Stimulated activated naive CD4-positive, alpha-beta T cell (primary cell): ENCODE measurements at regions not wholly inside any gene's neighbourhood (a gene's known extent, or its start where the extent isn't known, plus 50 kb on each side); places are given as distances from the start of the nearest gene placed in this dataset.
"Not testable (repeated sequence)": the region's sequence is repeated elsewhere in the genome, so short reads cannot be mapped to it uniquely, and the experiment has no call there.

Experiments
- DNase-seq, 6 experiments: peaks; one replicate each; lab custom pipeline; 2025; lab: John Stamatoyannopoulos, UW

- not testable (repeated sequence) for DNase-seq
Measured at GRCh38 chr15:31673263-31673662, 346.6 kb downstream of the KLF13 start.

- not testable (repeated sequence) for DNase-seq
Measured at GRCh38 chr15:31681529-31682259, 348.6 kb upstream of the CHRNA7 start.

- not testable (repeated sequence) for DNase-seq
Measured at GRCh38 chr15:31687088-31687487, 343.2 kb upstream of the CHRNA7 start.

- not testable (repeated sequence) for DNase-seq
Measured at GRCh38 chr15:31696509-31696908, 333.8 kb upstream of the CHRNA7 start.

GRCh38 chr15:31705076-31705678, 325.1 kb upstream of the CHRNA7 start:
- DNase-seq, result not testable (repeated sequence)

GRCh38 chr15:31707944-31708702, 322.2 kb upstream of the CHRNA7 start:
- not testable (repeated sequence) for DNase-seq

GRCh38 chr15:31708703-31709327, 321.5 kb upstream of the CHRNA7 start:
- DNase-seq, result not testable (repeated sequence)

GRCh38 chr15:31709479-31709878, 320.8 kb upstream of the CHRNA7 start:
- DNase-seq, result not testable (repeated sequence)

- not testable (repeated sequence) for DNase-seq
Measured at GRCh38 chr15:31710806-31711205, 319.5 kb upstream of the CHRNA7 start.

- not testable (repeated sequence) for DNase-seq
Measured at GRCh38 chr15:31715208-31715607, 315.1 kb upstream of the CHRNA7 start.

- not testable (repeated sequence) for DNase-seq
Measured at GRCh38 chr15:31718625-31719024, 311.7 kb upstream of the CHRNA7 start.

GRCh38 chr15:31719396-31720022, 310.8 kb upstream of the CHRNA7 start:
- not testable (repeated sequence) for DNase-seq

- not testable (repeated sequence) for DNase-seq
Measured at GRCh38 chr15:31723019-31723418, 307.3 kb upstream of the CHRNA7 start.

GRCh38 chr15:31724903-31725302, 305.4 kb upstream of the CHRNA7 start:
- not testable (repeated sequence) for DNase-seq

GRCh38 chr15:31725619-31726018, 304.7 kb upstream of the CHRNA7 start:
- DNase-seq, result not testable (repeated sequence)

- no peak for DNase-seq
Measured at GRCh38 chr15:31727612-31728011, 302.7 kb upstream of the CHRNA7 start.

- no peak for DNase-seq
Measured at GRCh38 chr15:31732726-31733125, 297.6 kb upstream of the CHRNA7 start.

GRCh38 chr15:31733424-31733823, 296.9 kb upstream of the CHRNA7 start:
- DNase-seq, result no peak

GRCh38 chr15:31740203-31740602, 290.1 kb upstream of the CHRNA7 start:
- DNase-seq, result no peak

- DNase-seq, result no peak
Measured at GRCh38 chr15:31745841-31746240, 284.5 kb upstream of the CHRNA7 start.

GRCh38 chr15:31752065-31752762, 278.1 kb upstream of the CHRNA7 start:
- DNase-seq, result no peak
